H1 (cell line): ENCODE measurements at regions not wholly inside any gene's neighbourhood (a gene's known extent, or its start where the extent isn't known, plus 50 kb on each side); places are given as distances from the start of the nearest gene placed in this dataset.

Source experiments
- SIN3A ChIP-seq, 2 experiments: IDR thresholded peaks in 1 of 2; conservative IDR thresholded peaks in 1 of 2; 2 replicates each; pipeline ENCODE4 v1.6.1; 2011 to 2012; ENCODE audit warnings: low read length in 2 of 2, improper control_type of control experiment in 1 of 2, low read depth in 1 of 2, mild to moderate bottlenecking in 1 of 2

GRCh38 chr4:19944251-19944650 is 307.5 kb upstream of the SLIT2 start (continued):
- no peak for TF ChIP-seq SIN3A (conservative IDR thresholded peaks at IDR 0.05 in 1 of 2, IDR thresholded peaks at IDR 0.05 in 1 of 2; ENCODE audit: low read depth in 1 of 2, low read length in 2 of 2)
